Mucosa of descending colon (tissue), 3 donors: ENCODE measurements at regions not wholly inside any gene's neighbourhood (a gene's known extent, or its start where the extent isn't known, plus 50 kb on each side); places are given as distances from the start of the nearest gene placed in this dataset.

Experiments used
- ATAC-seq: fragments of 200-7000 bp; cut with Tn5 transposase; one replicate; pipeline ENCODE4 v1.9.1; 2020; ENCODE audit warnings: mild to moderate bottlenecking, moderate library complexity
- DNase-seq, 3 donors: peaks; one replicate each; pipeline ENCODE4 v3.0.0-alpha.2; 2020
- H3K36me3 ChIP-seq: fragments of 200-600 bp; one replicate; pipeline ENCODE4 v1.8.0; 2021; ENCODE audit warnings: low read depth, mild to moderate bottlenecking
- H3K4me1 ChIP-seq: fragments of 200-600 bp; one replicate; pipeline ENCODE4 v1.8.0; 2021; ENCODE audit warnings: low read depth, mild to moderate bottlenecking
- H3K4me3 ChIP-seq: fragments of 200-600 bp; one replicate; pipeline ENCODE4 v1.8.0; 2021; ENCODE audit warnings: mild to moderate bottlenecking
- H3K9me3 ChIP-seq: fragments of 200-600 bp; one replicate; pipeline ENCODE4 v1.8.0; 2021; ENCODE audit warnings: mild to moderate bottlenecking
- CTCF ChIP-seq: fragments of 200-600 bp; IDR thresholded peaks from one replicate; pipeline ENCODE4 v1.8.0; 2022; ENCODE audit warnings: antibody characterized with exemption, mild to moderate bottlenecking
- intact Hi-C, 2 donors: fragments of 100-400 bp; cut with DNase I in 1 of 2; cut with micrococcal nuclease in 1 of 2; formaldehyde crosslinking; loops; one replicate each; pipeline versions ENCODE4 v1.11.0 to v1.11.1; 2022; cut with DNase I, micrococcal nuclease
- donor health status: DM: no; HTN: no; CAD: no; lungs with moderate emphysema.
- donor health status: DM: no; HTN: no; CAD: no.
- donor health status: DM: no; HTN: yes; CAD: no.

DNA sequence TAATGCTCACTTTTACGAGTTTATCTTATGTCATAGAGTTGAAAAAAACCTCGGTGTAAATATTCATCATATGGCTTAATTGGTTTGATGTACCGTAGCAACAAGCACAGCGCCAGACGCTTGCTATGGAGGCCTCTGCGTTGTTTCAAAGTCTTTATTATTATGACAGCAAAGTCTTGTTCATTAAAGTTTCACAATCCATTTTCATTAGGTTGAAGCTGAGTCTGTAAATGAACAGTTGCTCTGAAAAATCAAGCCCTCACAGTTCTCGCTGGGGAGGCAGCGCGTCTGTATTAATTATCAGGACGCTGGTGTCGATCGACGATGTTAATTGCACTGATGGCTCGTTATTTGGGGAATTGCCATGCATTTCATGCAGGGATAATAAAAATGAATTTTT is 185.6 kb downstream of the INSC start:
- H3K36me3 ChIP-seq, result no peaks in the 10 kb centered on the region
- H3K4me1 ChIP-seq, result no peaks in the 10 kb centered on the region
- TF ChIP-seq CTCF, result no peak
- DNase-seq (no peak), ATAC-seq (no peak)
- H3K9me3 ChIP-seq, result no peaks in the 10 kb centered on the region
- H3K4me3 ChIP-seq, result no peak overlapping the region
- intact Hi-C loops, result no loop called here

GRCh38 chr11:15307619-15308024 is 192.9 kb downstream of the INSC start:
- no peak for TF ChIP-seq CTCF

DNA sequence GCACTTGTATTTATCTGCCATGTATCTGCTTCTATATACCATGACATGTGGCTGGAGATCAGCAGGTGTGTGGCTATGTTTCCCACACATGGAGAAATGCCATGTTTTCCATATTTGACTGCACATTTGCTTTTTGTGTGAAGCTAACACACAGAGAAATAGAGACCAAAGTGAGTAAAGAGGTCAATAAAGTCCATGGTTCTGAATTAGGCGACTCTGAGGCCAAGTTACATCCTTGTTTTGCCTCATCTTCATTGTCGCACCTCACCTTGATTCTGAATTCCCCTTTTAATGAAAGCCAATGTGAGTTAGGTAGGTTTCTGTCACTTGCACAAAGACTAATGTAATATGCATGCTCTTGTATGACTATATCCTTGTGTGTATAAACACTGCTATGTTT is 194.1 kb downstream of the INSC start:
- H3K9me3 ChIP-seq, result no peaks in the 10 kb centered on the region
- TF ChIP-seq CTCF, result no peak

More at GRCh38 chr11:15307619-15308024, 192.9 kb downstream of the INSC start:
- Histone ChIP-seq H3K4me3 (no peak overlapping the region), H3K36me3 (no peaks in the 10 kb centered on the region), H3K9me3 (no peaks in the 10 kb centered on the region), H3K4me1 (no peaks in the 10 kb centered on the region)
- intact Hi-C loops, result no loop called here
- no peak for ATAC-seq
- no peak for DNase-seq

DNA sequence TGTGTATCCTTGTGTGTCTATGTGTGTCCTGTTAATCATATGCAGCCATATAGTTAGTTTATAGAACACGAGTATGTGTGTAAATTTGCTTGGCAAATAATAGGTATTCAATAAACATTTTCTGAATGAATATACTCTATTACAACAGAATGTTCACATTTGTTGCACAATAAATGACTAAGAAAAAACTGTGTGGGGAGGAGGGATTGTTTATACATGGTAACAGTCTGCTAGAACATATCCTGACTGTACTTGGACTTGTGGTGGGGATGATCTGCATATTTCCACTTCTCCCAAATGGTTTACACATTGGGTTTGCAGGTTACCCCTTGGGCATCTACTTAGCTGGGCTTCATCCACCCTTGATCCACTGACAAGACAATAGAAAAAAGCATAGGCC is 194.6 kb downstream of the INSC start:
- DNase-seq (no peak), ATAC-seq (no peak)
- intact Hi-C loops, result no loop called here

More for the DNA sequence above, 194.1 kb downstream of the INSC start:
- no peak for DNase-seq
- H3K4me3 ChIP-seq, result no peak overlapping the region
- H3K4me1 ChIP-seq, result no peaks in the 10 kb centered on the region
- intact Hi-C loops, result no loop called here
- ATAC-seq, result no peak
- H3K36me3 ChIP-seq, result no peaks in the 10 kb centered on the region

DNA sequence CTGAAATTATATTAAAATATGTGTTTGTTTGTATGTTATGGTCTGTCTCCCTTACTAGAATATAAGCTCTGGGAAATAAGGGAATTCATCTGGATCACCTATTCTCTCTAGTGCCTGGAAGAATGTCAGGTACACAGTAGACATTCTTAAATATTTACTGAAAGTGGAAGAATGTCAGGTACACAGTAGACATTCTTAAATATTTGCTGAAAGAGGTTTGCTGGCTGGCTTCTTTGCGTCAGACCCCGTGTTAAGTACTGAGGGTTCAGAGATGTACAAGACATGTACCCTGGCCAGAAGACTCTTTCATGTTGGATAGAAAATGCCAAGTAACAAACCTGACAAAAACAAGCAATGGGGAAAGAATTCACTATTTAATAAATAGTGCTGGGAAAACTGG is 199.1 kb downstream of the INSC start:
- intact Hi-C loops, result no loop called here
- H3K4me3 ChIP-seq, result no peak overlapping the region
- TF ChIP-seq CTCF, result no peak
- no peaks in the 10 kb centered on the region for H3K4me1 ChIP-seq
- no peaks in the 10 kb centered on the region for H3K9me3 ChIP-seq
- H3K36me3 ChIP-seq, result no peaks in the 10 kb centered on the region
- DNase-seq (no peak), ATAC-seq (no peak)

More for the DNA sequence above, 194.6 kb downstream of the INSC start:
- Histone ChIP-seq H3K4me1 (no peaks in the 10 kb centered on the region), H3K4me3 (no peak overlapping the region), H3K36me3 (no peaks in the 10 kb centered on the region), H3K9me3 (no peaks in the 10 kb centered on the region)
- TF ChIP-seq CTCF, result no peak

- H3K36me3 ChIP-seq, result no peaks in the 10 kb centered on the region
- H3K9me3 ChIP-seq, result no peaks in the 10 kb centered on the region
- intact Hi-C loops, result no loop called here
- H3K4me1 ChIP-seq, result no peaks in the 10 kb centered on the region
- DNase-seq, result no peak
- no peak for ATAC-seq
- no peak overlapping the region for H3K4me3 ChIP-seq
- TF ChIP-seq CTCF, result no peak
Measured at GRCh38 chr11:15318814-15319213, 204.1 kb downstream of the INSC start.
